ENCODE measurements at regions not wholly inside any gene's neighbourhood (a gene's known extent, or its start where the extent isn't known, plus 50 kb on each side); places are given as distances from the start of the nearest gene placed in this dataset.

GRCh38 chr7:11914645-11915044, 82.6 kb upstream of the THSD7A start:
- TF ChIP-seq CTCF (conservative IDR thresholded peaks at IDR 0.05; ENCODE audit: low read depth, low read length) (no peak), USF2 (IDR thresholded peaks at IDR 0.05; ENCODE audit: low read depth, low read length) (no peak), CEBPB (IDR thresholded peaks at IDR 0.05; ENCODE audit: low read depth, low read length) (no peak), MAZ (IDR thresholded peaks at IDR 0.05; ENCODE audit: borderline replicate concordance, low read depth, low read length) (no peak), POLR2A (IDR thresholded peaks at IDR 0.05; ENCODE audit: low read depth, low read length) (no peak), ELK1 (IDR thresholded peaks at IDR 0.05; ENCODE audit: borderline replicate concordance, low read depth, low read length) (no peak), BHLHE40 (IDR thresholded peaks at IDR 0.05; ENCODE audit: low read depth, low read length) (no peak), RFX5 (IDR thresholded peaks at IDR 0.05; ENCODE audit: low read depth, low read length) (no peak), FOS (IDR thresholded peaks at IDR 0.05; ENCODE audit: low read depth, low read length) (no peak), CHD1 (IDR thresholded peaks at IDR 0.05; ENCODE audit: low read depth, low read length) (no peak), RAD21 (IDR thresholded peaks at IDR 0.05; ENCODE audit: low read length) (no peak), NFE2L2 (IDR thresholded peaks at IDR 0.05; ENCODE audit: low read depth, low read length) (no peak), MXI1 (IDR thresholded peaks at IDR 0.05; ENCODE audit: borderline replicate concordance, low read depth, low read length) (no peak)
